Keratinocyte (primary cell): ENCODE measurements at regions not wholly inside any gene's neighbourhood (a gene's known extent, or its start where the extent isn't known, plus 50 kb on each side); places are given as distances from the start of the nearest gene placed in this dataset.

Source experiments
- EZH2 ChIP-seq: IDR thresholded peaks from one replicate; pipeline ENCODE4 v1.6.1; 2012; ENCODE audit warnings: inconsistent platforms, mild to moderate bottlenecking, low read length, moderate library complexity
- TF ChIP-seq, protein P1 (sequence below), 3 experiments: IDR thresholded peaks in 1 of 3; conservative IDR thresholded peaks in 1 of 3; optimal IDR thresholded peaks in 1 of 3; 2 replicates in 2 of 3; 3 replicates in 1 of 3; pipeline versions ENCODE3 to v1.5.1; 2011; ENCODE audit warnings: low read length in 3 of 3, mild to moderate bottlenecking in 3 of 3, moderate library complexity in 2 of 3, control low read depth in 1 of 3, inconsistent platforms in 1 of 3; ENCODE audit not compliant: insufficient read depth in 2 of 3; ENCODE audit errors: extremely low read depth in 1 of 3

DNA sequence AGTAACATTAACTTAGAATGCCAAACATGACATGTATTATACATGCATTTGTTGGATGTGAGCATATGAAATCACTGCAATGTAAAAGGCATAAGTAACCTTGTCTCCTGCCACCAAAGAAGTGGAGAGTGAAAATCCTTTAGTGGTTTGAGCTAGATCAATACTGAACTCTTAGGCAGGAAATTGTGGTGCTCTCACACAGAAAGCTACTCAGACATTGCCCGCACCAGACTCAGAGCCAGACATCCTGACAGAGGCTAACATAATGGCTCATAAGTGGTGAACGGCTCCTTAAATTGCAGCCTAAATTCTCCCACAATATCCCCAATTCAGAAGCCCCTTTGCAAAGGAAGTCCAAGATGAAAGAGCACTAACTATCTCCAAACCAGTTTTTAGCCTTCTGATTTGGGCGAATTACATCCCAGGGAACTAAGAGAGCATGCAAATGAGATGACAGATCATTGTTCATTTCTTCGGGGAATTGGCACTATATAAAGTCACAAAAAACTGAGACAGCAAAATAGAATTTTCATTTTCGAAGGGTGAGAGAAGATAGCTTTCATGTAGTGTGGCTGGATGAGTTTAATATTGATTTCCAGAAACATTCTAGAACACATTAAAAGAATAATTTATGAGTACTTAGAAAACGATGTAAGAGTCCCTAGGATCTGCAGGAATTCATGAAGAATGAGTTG is 233.6 kb upstream of the RPS6KA3 start:
- TF ChIP-seq, protein P1, sequence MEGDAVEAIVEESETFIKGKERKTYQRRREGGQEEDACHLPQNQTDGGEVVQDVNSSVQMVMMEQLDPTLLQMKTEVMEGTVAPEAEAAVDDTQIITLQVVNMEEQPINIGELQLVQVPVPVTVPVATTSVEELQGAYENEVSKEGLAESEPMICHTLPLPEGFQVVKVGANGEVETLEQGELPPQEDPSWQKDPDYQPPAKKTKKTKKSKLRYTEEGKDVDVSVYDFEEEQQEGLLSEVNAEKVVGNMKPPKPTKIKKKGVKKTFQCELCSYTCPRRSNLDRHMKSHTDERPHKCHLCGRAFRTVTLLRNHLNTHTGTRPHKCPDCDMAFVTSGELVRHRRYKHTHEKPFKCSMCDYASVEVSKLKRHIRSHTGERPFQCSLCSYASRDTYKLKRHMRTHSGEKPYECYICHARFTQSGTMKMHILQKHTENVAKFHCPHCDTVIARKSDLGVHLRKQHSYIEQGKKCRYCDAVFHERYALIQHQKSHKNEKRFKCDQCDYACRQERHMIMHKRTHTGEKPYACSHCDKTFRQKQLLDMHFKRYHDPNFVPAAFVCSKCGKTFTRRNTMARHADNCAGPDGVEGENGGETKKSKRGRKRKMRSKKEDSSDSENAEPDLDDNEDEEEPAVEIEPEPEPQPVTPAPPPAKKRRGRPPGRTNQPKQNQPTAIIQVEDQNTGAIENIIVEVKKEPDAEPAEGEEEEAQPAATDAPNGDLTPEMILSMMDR (optimal IDR thresholded peaks at IDR 0.05 in 1 of 3, IDR thresholded peaks at IDR 0.05 in 1 of 3, conservative IDR thresholded peaks at IDR 0.05 in 1 of 3; ENCODE audit: extremely low read depth in 1 of 3, insufficient read depth in 2 of 3, low read length in 3 of 3), result no peak
- TF ChIP-seq EZH2, result no peak
